ENCODE measurements at regions not wholly inside any gene's neighbourhood (a gene's known extent, or its start where the extent isn't known, plus 50 kb on each side); places are given as distances from the start of the nearest gene placed in this dataset.
"Not testable (repeated sequence)": the region's sequence is repeated elsewhere in the genome, so short reads cannot be mapped to it uniquely, and the experiment has no call there.

DNA sequence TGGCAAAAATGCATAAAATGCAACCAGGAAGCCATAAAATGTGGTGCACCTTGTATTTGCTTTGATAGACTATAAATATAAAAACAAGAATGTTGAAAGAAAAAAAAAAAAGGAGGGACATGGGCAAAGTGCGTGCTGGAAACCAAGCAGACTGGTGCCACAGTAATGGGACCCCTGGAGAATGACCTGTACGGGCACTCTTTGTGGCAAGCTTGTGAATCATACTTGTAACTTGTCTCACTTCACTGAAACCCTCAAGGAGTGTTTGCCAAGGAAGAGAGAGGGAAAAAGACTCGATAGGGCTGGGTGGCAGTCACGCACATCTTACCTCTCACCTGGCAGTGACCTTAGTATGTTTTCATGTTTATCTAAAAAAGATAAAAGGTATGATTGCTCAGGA is 1183.6 kb downstream of the GATA3 start:
- Mint-ChIP-seq H3K36me3 (no peaks in the 10 kb centered on the region), H3K27ac (no peak overlapping the region), H3K9me3 (no peaks in the 10 kb centered on the region)
- no peak for ATAC-seq
- no peak for DNase-seq (ENCODE audit: low spot score in 2 of 2)

DNA sequence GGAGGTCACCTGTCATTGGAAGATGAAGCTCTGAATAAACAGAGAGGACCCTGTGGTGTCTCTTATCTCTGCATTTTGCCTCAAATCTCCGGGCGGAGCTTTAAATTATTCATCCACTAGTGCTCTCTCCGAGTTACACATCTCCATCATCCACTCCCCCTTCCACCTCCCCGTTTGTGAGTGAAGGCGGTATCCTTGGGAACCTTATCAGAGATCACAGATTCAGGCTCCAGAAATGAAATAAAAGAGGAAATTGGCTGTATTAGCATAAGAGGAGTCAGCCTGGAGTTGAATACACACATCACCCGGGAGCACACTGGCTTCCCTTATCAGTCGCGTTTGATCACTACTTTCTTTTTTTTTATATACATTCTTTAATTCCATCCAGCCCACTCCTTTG is 1184.8 kb downstream of the GATA3 start:
- DNase-seq (ENCODE audit: low spot score in 2 of 2) (no peak), ATAC-seq (no peak)
- H3K36me3 Mint-ChIP-seq: no peaks in the 10 kb centered on the region
- H3K27ac Mint-ChIP-seq: no peak overlapping the region
- no peaks in the 10 kb centered on the region for H3K9me3 Mint-ChIP-seq

DNA sequence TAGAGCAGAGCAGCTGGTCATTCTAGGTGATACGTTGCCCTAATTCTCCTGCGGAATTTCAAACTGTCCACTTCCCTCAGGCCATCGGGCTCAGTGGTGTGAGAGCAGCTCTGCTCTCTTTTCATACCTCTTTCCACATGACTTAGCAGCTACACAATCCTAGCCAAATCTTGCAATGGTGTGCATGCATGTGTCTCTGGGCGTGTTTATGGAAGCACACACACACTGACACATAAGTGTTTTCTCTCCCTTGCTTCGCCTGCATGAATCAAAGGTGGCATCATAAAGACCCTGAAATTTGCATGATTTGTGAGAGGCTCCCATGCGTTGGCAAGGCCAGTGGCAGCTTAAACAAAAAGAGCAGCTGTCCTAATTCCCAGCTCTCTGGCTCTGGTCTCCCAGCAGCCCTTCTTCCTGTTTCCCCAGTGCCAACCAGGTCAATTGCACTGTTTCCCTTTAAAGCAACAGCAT is 1189.5 kb downstream of the GATA3 start:
- no peaks in the 10 kb centered on the region for H3K36me3 Mint-ChIP-seq
- H3K9me3 Mint-ChIP-seq: no peaks in the 10 kb centered on the region
- no peak overlapping the region for H3K27ac Mint-ChIP-seq
- ATAC-seq (no peak), DNase-seq (ENCODE audit: low spot score in 2 of 2) (no peak)

DNA sequence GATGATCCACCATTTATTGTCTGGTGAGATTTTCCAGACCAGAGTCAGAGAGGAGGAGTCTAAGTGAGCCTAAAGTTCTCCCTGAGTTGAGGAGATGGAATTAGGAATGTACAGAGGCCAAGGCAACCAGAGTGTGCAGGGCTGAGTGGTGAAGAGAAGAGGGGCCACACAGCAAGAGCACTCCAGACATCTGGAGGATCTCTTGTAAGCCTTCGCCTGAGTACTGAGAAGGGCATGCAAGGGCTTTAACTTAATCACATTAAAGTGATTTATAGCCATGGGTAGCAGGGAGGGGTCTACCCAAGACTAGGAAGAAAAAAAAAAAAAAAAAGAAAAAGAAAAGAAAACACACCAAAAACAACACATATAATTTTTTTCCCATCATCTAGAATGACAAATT is 1190.4 kb downstream of the GATA3 start:
- no peaks in the 10 kb centered on the region for H3K9me3 Mint-ChIP-seq
- no peaks in the 10 kb centered on the region for H3K36me3 Mint-ChIP-seq
- ATAC-seq (no peak), DNase-seq (ENCODE audit: low spot score in 2 of 2) (no peak)
- no peak overlapping the region for H3K27ac Mint-ChIP-seq

DNA sequence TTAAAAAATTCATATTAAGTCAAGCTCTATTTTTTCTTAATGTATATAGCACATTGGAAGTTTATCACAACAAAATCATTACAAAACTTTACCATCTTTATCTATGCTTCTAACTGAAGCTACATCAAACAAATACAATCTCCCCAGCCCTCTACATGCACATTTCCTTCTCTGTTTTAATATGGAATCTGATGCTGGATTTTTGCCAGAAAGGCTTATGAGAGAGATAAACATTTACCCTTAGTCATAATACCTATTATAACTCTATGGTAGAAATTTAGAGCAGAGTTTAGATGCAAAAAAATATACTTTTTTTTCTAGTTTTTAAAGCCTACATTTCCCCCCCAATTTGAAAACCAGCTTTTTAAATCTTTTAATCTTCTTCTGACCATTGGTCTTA is 1198.6 kb downstream of the GATA3 start:
- Mint-ChIP-seq H3K36me3 (no peaks in the 10 kb centered on the region), H3K27ac (no peak overlapping the region), H3K9me3 (no peaks in the 10 kb centered on the region)
- DNase-seq (ENCODE audit: low spot score in 2 of 2) (no peak), ATAC-seq (no peak)

DNA sequence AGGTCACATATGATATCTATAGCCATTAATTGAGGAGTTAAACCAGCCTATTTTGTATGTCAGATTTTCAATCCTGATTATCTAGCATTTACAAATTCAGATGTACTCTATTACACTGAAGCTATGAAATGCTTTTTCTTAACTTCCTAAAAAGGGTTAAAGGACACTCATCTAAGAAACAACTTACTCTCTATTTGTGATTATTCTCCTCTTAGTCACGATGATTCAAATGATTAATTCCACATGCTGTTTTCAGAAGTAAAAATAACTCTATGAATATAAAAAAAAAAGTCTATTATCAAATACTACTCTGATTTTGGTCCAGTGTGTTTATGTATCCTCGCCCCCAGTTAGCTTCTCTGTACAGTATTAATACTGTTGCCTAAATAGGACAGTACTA is 1199.9 kb downstream of the GATA3 start:
- H3K27ac Mint-ChIP-seq: no peak overlapping the region
- DNase-seq (ENCODE audit: low spot score in 2 of 2) (no peak), ATAC-seq (no peak)
- no peaks in the 10 kb centered on the region for H3K9me3 Mint-ChIP-seq
- H3K36me3 Mint-ChIP-seq: no peaks in the 10 kb centered on the region

DNA sequence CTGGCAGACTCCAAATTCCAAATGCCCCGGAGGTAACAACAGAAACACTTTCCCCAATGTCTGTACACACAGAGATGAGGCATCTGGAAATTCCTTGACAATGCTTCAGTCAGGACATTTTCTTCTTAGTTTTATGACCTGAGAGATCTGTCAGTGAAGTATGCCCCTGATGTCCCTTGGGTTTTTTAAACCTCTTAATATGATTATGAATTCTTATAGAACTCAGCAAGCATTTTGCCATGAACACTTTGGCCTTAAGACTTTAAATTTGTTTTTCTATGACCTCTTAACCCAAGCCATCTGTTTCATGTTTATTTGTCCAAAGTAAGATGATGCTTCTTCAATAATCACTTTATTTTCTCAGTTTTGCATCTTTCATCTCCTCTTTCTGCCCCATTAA is 1206.2 kb downstream of the GATA3 start:
- Mint-ChIP-seq H3K9me3 (no peaks in the 10 kb centered on the region), H3K36me3 (no peaks in the 10 kb centered on the region), H3K27ac (no peak overlapping the region)
- ATAC-seq: no peak
- DNase-seq (ENCODE audit: low spot score in 2 of 2): no peak

DNA sequence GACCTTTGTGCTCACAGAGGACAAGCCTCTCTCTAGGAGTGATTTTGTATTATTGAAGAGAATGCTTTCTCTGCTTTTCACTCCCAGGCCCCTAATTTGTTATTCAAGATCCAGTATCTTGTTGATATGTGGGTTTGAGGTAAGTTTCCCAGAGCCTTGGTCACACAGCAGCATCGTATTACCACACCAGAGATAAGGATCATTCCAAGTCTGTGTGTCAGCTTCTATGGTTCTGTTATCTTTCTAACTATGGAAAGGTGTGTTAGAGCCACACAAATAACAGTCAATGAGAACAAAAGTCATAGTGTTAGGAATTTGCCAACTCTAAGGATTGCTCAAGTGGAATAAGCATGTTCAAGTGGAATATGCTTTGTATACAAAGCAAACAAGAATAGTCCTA is 1208.3 kb downstream of the GATA3 start:
- no peaks in the 10 kb centered on the region for H3K9me3 Mint-ChIP-seq
- ATAC-seq: no peak
- H3K27ac Mint-ChIP-seq: no peak overlapping the region
- no peaks in the 10 kb centered on the region for H3K36me3 Mint-ChIP-seq
- no peak for DNase-seq (ENCODE audit: low spot score in 2 of 2)

DNA sequence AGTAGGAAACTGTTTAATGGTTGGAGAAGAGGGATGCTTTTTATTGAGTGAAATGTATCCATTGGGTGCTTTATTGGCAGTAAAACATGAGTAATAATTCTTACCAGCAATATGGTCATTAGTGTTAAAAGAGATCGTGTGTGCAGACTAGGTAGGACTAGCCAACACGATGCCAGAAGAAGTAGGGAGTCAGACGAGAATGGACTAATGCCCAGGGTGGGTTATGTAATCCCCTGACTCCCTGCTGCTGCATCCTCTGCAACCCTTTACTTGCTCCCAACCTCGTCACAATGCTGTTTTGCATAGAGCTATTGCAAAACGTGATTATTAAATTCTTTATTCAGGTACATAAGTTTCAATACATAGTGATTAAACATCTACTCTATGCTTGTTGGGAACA is 1213.7 kb downstream of the GATA3 start:
- no peaks in the 10 kb centered on the region for H3K36me3 Mint-ChIP-seq
- ATAC-seq (no peak), DNase-seq (ENCODE audit: low spot score in 2 of 2) (no peak)
- no peak overlapping the region for H3K27ac Mint-ChIP-seq
- H3K9me3 Mint-ChIP-seq: no peaks in the 10 kb centered on the region

DNA sequence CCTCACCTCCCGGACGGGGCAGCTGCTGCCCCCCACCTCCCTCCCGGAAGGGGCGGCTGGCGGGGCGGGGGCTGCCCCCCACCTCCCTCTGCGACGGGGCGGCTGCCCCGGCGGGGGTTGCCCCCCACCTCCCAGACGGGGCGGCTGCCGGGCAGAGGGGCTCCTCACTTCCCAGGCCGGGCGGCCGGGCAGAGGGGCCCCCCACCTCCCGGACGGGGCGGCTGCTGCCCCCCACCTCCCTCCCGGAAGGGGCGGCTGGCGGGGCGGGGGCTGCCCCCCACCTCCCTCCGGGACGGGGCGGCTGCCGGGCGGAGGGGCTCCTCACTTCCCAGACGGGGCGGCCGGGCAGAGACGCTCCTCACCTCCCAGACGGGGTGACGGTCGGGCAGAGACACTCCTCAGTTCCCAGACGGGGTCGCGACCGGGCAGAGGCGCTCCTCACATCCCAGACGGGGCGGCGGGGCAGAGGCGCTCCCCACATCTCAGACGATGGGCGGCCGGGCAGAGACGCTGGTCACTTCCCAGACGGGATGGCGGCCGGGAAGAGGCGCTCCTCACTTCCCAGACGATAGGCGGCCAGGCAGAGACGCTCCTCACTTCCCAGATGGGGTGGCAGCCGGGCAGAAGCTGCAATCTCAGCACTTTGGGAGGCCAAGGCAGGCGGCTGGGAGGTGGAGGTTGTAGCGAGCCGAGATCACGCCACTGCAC is 1218.8 kb downstream of the GATA3 start:
- H3K27ac Mint-ChIP-seq; H3K36me3 Mint-ChIP-seq; H3K9me3 Mint-ChIP-seq; DNase-seq (ENCODE audit: low spot score in 2 of 2); ATAC-seq: not testable (repeated sequence)

DNA sequence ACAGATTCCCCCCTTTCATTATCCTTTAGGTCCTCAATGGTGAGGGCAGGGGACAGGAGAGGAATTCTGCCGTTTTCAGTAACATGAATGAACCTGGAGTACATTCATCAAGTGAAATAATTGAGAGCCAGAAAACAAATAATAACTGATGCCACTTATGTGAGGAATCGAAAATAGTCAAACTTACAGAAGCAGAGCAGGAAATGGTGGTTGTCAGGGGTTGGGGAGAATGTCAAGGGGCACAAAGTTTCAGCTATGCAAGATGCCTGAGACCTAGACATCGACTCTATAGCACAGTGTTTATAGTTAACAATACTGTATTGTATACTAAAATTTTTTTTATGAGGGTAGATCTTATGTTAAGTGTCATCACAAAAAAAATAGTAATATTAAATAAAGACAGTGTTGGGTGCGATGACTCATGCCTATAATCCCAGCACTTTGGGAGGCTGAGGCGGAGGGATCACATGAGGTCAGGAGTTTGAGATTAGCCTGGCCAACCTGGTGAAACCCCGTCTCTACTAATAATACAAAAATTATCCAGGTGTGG is 1219.8 kb downstream of the GATA3 start:
- DNase-seq (ENCODE audit: low spot score in 2 of 2) (no peak), ATAC-seq (no peak)
- Mint-ChIP-seq H3K9me3 (no peaks in the 10 kb centered on the region), H3K36me3 (no peaks in the 10 kb centered on the region), H3K27ac (no peak overlapping the region)

DNA sequence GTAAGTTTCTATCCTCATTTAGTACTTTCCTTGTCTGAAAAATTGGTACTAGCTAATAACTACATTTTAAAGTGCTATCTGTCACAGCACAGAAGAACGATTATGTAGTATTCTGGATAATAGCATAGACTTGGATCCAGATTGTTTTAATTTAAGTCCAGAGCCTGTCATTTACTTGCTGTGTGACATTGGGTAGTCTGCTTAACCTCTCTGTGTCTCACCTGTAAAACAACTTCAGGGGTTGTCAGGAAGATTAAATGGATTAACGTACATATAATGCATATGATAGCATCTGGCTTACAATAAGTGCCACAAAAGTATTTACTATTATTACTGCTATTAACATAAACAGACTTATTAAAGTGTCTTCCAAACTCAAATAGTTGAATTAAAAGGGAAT is 1221.4 kb downstream of the GATA3 start:
- DNase-seq (ENCODE audit: low spot score in 2 of 2) (no peak), ATAC-seq (no peak)
- Mint-ChIP-seq H3K27ac (no peak overlapping the region), H3K9me3 (peaks cover 0 to 4% of the 10 kb centered on the region in 2 donors), H3K36me3 (peaks cover 0 to 4% of the 10 kb centered on the region in 2 donors)

DNA sequence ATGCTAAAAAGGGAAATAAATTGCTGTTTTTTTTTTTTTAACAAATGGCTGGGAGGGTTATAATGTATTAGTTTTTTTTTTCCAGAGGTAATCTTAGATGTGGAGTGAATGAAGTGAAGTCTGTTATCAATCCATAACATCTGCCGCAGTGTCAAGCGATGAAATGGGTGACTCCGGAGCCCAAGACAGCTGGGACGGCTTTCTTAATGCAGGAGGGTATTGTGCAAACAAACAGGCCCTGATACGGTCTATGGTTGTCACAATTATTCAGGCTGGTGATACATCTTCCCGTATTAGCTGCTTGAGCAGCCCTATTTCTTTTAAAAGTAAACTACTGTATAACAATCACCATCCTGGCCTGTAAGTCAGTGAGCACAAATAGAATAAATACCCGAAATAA is 1231.2 kb downstream of the GATA3 start:
- ATAC-seq: no peak
- peaks cover 4 to 6% of the 10 kb centered on the region in 2 donors for H3K36me3 Mint-ChIP-seq
- no peak overlapping the region for H3K27ac Mint-ChIP-seq
- DNase-seq (ENCODE audit: low spot score in 2 of 2): no peak
- peaks cover 0 to 5% of the 10 kb centered on the region in 2 donors for H3K9me3 Mint-ChIP-seq

DNA sequence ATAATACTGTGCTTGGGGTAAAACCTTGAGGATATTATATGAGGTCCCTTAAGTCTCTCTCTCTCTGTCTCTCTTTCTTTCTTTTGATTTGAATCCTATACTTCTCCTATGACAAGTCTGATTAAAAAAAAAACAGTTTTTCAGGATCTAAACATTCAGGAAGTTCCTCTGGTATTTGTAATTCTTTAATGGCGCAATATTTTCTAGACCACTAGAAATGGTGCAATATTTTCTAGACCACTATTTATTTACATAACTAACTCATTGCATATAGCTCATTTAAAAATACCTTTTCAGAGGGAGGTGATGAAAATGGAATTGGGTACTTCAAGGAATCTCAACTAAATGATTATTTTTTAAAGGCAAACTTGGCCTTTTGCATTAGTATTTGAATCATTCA is 1235.3 kb downstream of the GATA3 start:
- Mint-ChIP-seq H3K9me3 (no peaks in the 10 kb centered on the region), H3K36me3 (peaks cover 0 to 6% of the 10 kb centered on the region in 2 donors), H3K27ac (no peak overlapping the region)
- ATAC-seq (no peak), DNase-seq (ENCODE audit: low spot score in 2 of 2) (no peak)

DNA sequence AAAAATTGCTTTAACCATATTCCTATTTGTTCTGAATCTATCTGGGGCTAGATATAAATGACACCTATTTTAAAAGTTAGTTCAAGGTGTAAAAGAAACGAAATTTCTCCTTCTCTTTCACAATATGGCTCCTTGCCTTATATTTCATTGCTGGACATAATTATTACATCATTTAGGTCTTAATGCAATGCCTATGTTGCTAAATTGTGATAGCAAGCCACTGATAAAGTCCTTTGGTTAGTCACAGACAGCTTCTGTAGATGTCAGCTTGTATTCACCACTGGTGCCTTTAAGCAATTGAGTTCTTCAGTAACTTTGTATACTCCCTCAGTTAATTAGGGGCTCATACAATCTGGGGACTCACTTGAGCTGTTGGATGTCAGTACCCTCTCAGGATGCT is 1236.6 kb downstream of the GATA3 start:
- no peak for DNase-seq (ENCODE audit: low spot score in 2 of 2)
- H3K9me3 Mint-ChIP-seq: no peaks in the 10 kb centered on the region
- peaks cover 0 to 6% of the 10 kb centered on the region in 2 donors for H3K36me3 Mint-ChIP-seq
- no peak for ATAC-seq
- H3K27ac Mint-ChIP-seq: no peak overlapping the region

DNA sequence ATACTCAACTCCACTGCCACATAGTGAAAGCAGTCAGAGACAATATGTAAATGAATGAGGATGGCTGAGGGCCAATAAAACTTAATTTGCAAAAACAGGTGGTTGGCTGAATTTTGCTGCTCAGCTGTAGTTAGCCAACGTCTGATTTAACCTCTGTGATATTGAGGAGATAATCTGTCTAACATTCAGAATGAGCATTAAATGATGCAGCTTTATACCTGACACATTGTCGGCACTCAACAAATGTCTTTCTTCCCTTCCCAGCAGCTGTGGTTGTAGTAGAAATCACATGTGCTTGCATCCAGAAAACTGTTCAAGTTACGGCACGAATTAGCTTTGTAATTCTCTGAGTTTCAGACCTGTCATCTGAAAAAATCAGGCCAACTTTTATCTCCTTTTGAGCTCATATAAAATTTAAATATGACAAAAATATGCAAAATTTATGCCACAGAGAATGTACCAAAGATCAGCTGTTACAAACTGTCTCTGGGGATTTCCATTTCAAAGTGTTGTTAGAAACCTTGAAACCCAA is 1239.7 kb downstream of the GATA3 start:
- peak; percentile 72 to 73 for ATAC-seq
- Mint-ChIP-seq H3K36me3 (no peaks in the 10 kb centered on the region), H3K9me3 (no peaks in the 10 kb centered on the region), H3K27ac (peak overlapping the region in 1 of 2 donors; percentile 22)
- no peak for DNase-seq (ENCODE audit: low spot score in 2 of 2)

DNA sequence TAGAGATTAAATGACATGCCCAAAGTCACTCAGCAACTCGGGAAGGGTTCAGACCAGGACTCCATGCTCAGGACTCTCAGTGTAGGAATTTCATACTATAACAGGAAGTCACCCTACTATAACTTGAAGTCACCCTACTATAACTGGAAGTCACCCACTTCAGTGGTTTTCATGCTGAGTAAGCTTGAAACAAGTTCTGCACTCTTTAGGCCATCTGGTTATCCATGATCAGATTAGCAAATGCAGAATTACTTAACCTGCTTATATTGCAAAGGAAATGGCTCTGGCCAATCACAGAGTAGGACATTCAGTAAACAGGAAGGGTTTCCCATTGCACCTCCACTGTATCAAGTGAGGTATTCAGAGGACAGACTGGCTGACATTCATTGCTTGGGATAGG is 1240.4 kb downstream of the GATA3 start:
- no peak overlapping the region for H3K27ac Mint-ChIP-seq
- DNase-seq (ENCODE audit: low spot score in 2 of 2) (no peak), ATAC-seq (peak; percentile 81 to 87)
- no peaks in the 10 kb centered on the region for H3K9me3 Mint-ChIP-seq
- H3K36me3 Mint-ChIP-seq: no peaks in the 10 kb centered on the region

DNA sequence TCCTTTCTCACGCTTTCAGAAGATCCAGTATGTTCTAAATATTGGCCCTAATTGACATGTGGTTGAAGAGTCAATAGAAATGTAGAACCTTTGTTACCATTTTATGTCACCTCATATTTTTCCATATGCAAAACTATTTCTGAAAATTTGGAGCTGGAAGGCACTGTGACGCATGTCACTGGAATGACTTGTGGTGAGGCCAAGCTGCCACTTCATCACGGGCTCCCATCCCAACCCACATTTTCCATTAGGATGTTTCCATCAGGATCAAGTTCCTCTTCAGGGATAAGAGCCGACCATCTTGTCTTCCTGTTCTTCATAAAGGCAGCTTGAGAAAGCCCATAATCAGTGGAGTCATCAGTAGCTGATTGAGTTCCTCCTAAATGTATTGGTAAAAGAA is 1241.7 kb downstream of the GATA3 start:
- no peak overlapping the region for H3K27ac Mint-ChIP-seq
- no peaks in the 10 kb centered on the region for H3K9me3 Mint-ChIP-seq
- no peak for DNase-seq (ENCODE audit: low spot score in 2 of 2)
- no peak for ATAC-seq
- H3K36me3 Mint-ChIP-seq: no peaks in the 10 kb centered on the region

All from activated naive CD4-positive, alpha-beta T cell treated with anti-CD3 and anti-CD28 coated beads, Interleukin-2, amount 50 U/mL, for 72 hours (primary cell).